Neuronal stem cell (in vitro differentiated cells): ENCODE measurements at regions not wholly inside any gene's neighbourhood (a gene's known extent, or its start where the extent isn't known, plus 50 kb on each side); places are given as distances from the start of the nearest gene placed in this dataset.

ENCODE experiments used
- DNase-seq: peaks from one replicate; pipeline ENCODE4 v3.0.0-alpha.2; 2013; ENCODE audit warnings: low spot score
- H2AFZ ChIP-seq: one replicate; pipeline ENCODE4 v1.6.1; 2013; ENCODE audit warnings: mild to moderate bottlenecking, low read length, inconsistent platforms
- H2AK5ac ChIP-seq: 2 replicates; pipeline ENCODE4 v1.6.1; 2013; ENCODE audit warnings: low read depth, mild to moderate bottlenecking, inconsistent platforms, low read length, moderate library complexity, mixed read lengths
- H2BK120ac ChIP-seq: 2 replicates; pipeline ENCODE4 v1.6.1; 2013; ENCODE audit warnings: low read depth, mild to moderate bottlenecking, inconsistent platforms, low read length, moderate library complexity, mixed read lengths
- H2BK12ac ChIP-seq: one replicate; pipeline ENCODE4 v1.6.1; 2013; ENCODE audit warnings: low read length, inconsistent platforms
- H2BK15ac ChIP-seq: 2 replicates; pipeline ENCODE4 v1.6.1; 2013; ENCODE audit warnings: mild to moderate bottlenecking, low read length, inconsistent platforms, mixed read lengths
- H2BK5ac ChIP-seq: one replicate; pipeline ENCODE4 v1.6.1; 2013; ENCODE audit warnings: inconsistent platforms, mild to moderate bottlenecking, low read length, moderate library complexity
- H3K14ac ChIP-seq: one replicate; pipeline ENCODE4 v1.6.1; 2013; ENCODE audit warnings: low read length, inconsistent platforms
- H3K18ac ChIP-seq: 2 replicates; pipeline ENCODE4 v1.6.1; 2013; ENCODE audit warnings: low read length, inconsistent platforms
- H3K23ac ChIP-seq: 2 replicates; pipeline ENCODE4 v1.6.1; 2013; ENCODE audit warnings: low read depth, mild to moderate bottlenecking, mixed read lengths, low read length, inconsistent platforms; ENCODE audit not compliant: poor library complexity
- H3K27ac ChIP-seq: replicated peaks from 3 replicates; pipeline ENCODE4 v1.5.1; 2013; ENCODE audit warnings: low read length, inconsistent platforms
- H3K27me3 ChIP-seq, 3 experiments: 2 replicates each; pipeline ENCODE4 v1.6.1; 2013; ENCODE audit warnings: low read length in 3 of 3, mild to moderate bottlenecking in 2 of 3, inconsistent platforms in 1 of 3, low read depth in 1 of 3, mixed read lengths in 1 of 3, moderate library complexity in 1 of 3; ENCODE audit not compliant: control insufficient read depth in 3 of 3, insufficient read depth in 3 of 3
- H3K36me3 ChIP-seq, 2 donors: replicated peaks in 1 of 2; 2 replicates each; pipeline ENCODE4 v1.6.1; 2013; ENCODE audit warnings: low read length in 2 of 2; ENCODE audit not compliant: control insufficient read depth in 2 of 2, insufficient read depth in 2 of 2
- H3K4ac ChIP-seq: 2 replicates; pipeline ENCODE4 v1.6.1; 2013; ENCODE audit warnings: inconsistent platforms, mild to moderate bottlenecking, low read length, moderate library complexity
- H3K4me1 ChIP-seq, 2 donors: 1 replicate in 1 of 2; 2 replicates in 1 of 2; pipeline ENCODE4 v1.6.1; 2013; ENCODE audit warnings: low read length in 2 of 2, low read depth in 1 of 2; ENCODE audit not compliant: control insufficient read depth in 2 of 2, insufficient read depth in 1 of 2
- H3K4me2 ChIP-seq: one replicate; pipeline ENCODE4 v1.6.1; 2013; ENCODE audit warnings: mild to moderate bottlenecking, low read length, inconsistent platforms; ENCODE audit not compliant: insufficient read depth, poor library complexity, severe bottlenecking
- H3K4me3 ChIP-seq, 2 donors: 2 replicates each; pipeline ENCODE4 v1.5.1; 2013; ENCODE audit warnings: low read length in 2 of 2, mild to moderate bottlenecking in 2 of 2, inconsistent platforms in 1 of 2, moderate library complexity in 1 of 2
- H3K79me1 ChIP-seq: one replicate; pipeline ENCODE4 v1.6.1; 2013; ENCODE audit warnings: low read depth, mild to moderate bottlenecking, inconsistent platforms, low read length, moderate library complexity
- H3K9ac ChIP-seq: one replicate; pipeline ENCODE4 v1.6.1; 2013; ENCODE audit warnings: mild to moderate bottlenecking, low read depth, low read length, inconsistent platforms; ENCODE audit not compliant: poor library complexity
- H3K9me3 ChIP-seq, 2 donors: replicated peaks in 1 of 2; 2 replicates each; pipeline versions ENCODE3 to v1.6.1; 2013; ENCODE audit warnings: low read length in 2 of 2, mild to moderate bottlenecking in 2 of 2, inconsistent platforms in 1 of 2, low read depth in 1 of 2, mixed read lengths in 1 of 2, moderate library complexity in 1 of 2; ENCODE audit not compliant: control insufficient read depth in 2 of 2, insufficient read depth in 1 of 2
- H4K8ac ChIP-seq: one replicate; pipeline ENCODE4 v1.6.1; 2013; ENCODE audit warnings: low read depth, mild to moderate bottlenecking, inconsistent platforms, low read length, moderate library complexity
- H4K91ac ChIP-seq: one replicate; pipeline ENCODE4 v1.6.1; 2013; ENCODE audit warnings: low read length, low read depth, mild to moderate bottlenecking, inconsistent platforms; ENCODE audit not compliant: poor library complexity
- WGBS, 2 donors: extraction: QIAGEN DNeasy Blood & Tissue Kit; methylation state at CpG; one replicate each; pipeline ENCODE4 v1.1.7; 2013; ENCODE audit warnings: missing lambda C conversion rate in 2 of 2, mixed read lengths in 1 of 2; ENCODE audit not compliant: insufficient read length in 2 of 2, insufficient replicate concordance in 1 of 2; ENCODE audit errors: extremely low coverage in 2 of 2; 5-methylcytosine and 5-hydroxymethylcytosine counted together

GRCh38 chr3:40689837-40690236, 165.1 kb downstream of the ZNF621 start:
- H3K4ac ChIP-seq, result no peak overlapping the region
- H3K9ac ChIP-seq, result no peak overlapping the region
- no CpG with 5 or more reads among the region's 1 CpG for WGBS, 2 donors
- no peaks in the 10 kb centered on the region for H3K36me3 ChIP-seq
- H3K27me3 ChIP-seq, result no peaks in the 10 kb centered on the region
- no peak overlapping the region for H3K18ac ChIP-seq
- peaks cover 0 to 2% of the 10 kb centered on the region in 2 donors for H3K4me1 ChIP-seq
- H3K23ac ChIP-seq, result no peak overlapping the region
- H4K91ac ChIP-seq, result no peak overlapping the region
- no peak overlapping the region for H3K4me2 ChIP-seq
- H3K9me3 ChIP-seq, result no peaks in the 10 kb centered on the region
- H3K14ac ChIP-seq, result no peak overlapping the region
- no peak for DNase-seq
- H2AFZ ChIP-seq, result no peak overlapping the region
- H2AK5ac ChIP-seq, result no peak overlapping the region
- H3K79me1 ChIP-seq, result no peaks in the 10 kb centered on the region
- no peak overlapping the region for H3K4me3 ChIP-seq
- no peak overlapping the region for H2BK5ac ChIP-seq
- no peak overlapping the region for H2BK120ac ChIP-seq
- H4K8ac ChIP-seq, result no peak overlapping the region
- no peak overlapping the region for H2BK12ac ChIP-seq
- no peak overlapping the region for H3K27ac ChIP-seq
- H2BK15ac ChIP-seq, result no peak overlapping the region

GRCh38 chr3:40690749-40691451, 166.1 kb downstream of the ZNF621 start:
- H3K4ac ChIP-seq, result no peak overlapping the region
- no peak overlapping the region for H3K4me2 ChIP-seq
- no peak overlapping the region for H3K14ac ChIP-seq
- no peaks in the 10 kb centered on the region for H3K79me1 ChIP-seq
- no peak overlapping the region for H2AFZ ChIP-seq
- H2BK120ac ChIP-seq, result no peak overlapping the region
- no peak overlapping the region for H2BK5ac ChIP-seq
- no peaks in the 10 kb centered on the region for H3K36me3 ChIP-seq
- no peak for DNase-seq
- no peak overlapping the region for H3K18ac ChIP-seq
- H3K9me3 ChIP-seq, result no peaks in the 10 kb centered on the region
- no peak overlapping the region for H3K9ac ChIP-seq
- H3K27me3 ChIP-seq, result no peaks in the 10 kb centered on the region
- H3K27ac ChIP-seq, result no peak overlapping the region
- H3K4me1 ChIP-seq, result peaks cover 0 to 2% of the 10 kb centered on the region in 2 donors
- H3K23ac ChIP-seq, result no peak overlapping the region
- no peak overlapping the region for H3K4me3 ChIP-seq
- no peak overlapping the region for H2BK15ac ChIP-seq
- no peak overlapping the region for H2AK5ac ChIP-seq
- H4K91ac ChIP-seq, result no peak overlapping the region
- no peak overlapping the region for H2BK12ac ChIP-seq
- no peak overlapping the region for H4K8ac ChIP-seq
- no CpG with 5 or more reads among the region's 9 CpGs for WGBS, 2 donors

- H2BK15ac ChIP-seq, result no peak overlapping the region
- H3K9ac ChIP-seq, result no peak overlapping the region
- H2BK5ac ChIP-seq, result no peak overlapping the region
- H2BK120ac ChIP-seq, result no peak overlapping the region
- no peak overlapping the region for H3K14ac ChIP-seq
- H2AK5ac ChIP-seq, result no peak overlapping the region
- H3K4ac ChIP-seq, result no peak overlapping the region
- no peak overlapping the region for H2BK12ac ChIP-seq
- peak overlapping the region; percentile 4 for H2AFZ ChIP-seq
- H3K36me3 ChIP-seq, result no peaks in the 10 kb centered on the region
- H3K27me3 ChIP-seq, result no peaks in the 10 kb centered on the region
- H3K9me3 ChIP-seq, result no peaks in the 10 kb centered on the region
- peaks cover 0 to 2% of the 10 kb centered on the region in 2 donors for H3K4me1 ChIP-seq
- no peak overlapping the region for H4K8ac ChIP-seq
- H3K79me1 ChIP-seq, result no peaks in the 10 kb centered on the region
- no peak overlapping the region for H3K23ac ChIP-seq
- H3K4me2 ChIP-seq, result no peak overlapping the region
- H3K4me3 ChIP-seq, result no peak overlapping the region
- H4K91ac ChIP-seq, result no peak overlapping the region
- H3K27ac ChIP-seq, result no peak overlapping the region
- WGBS, 2 donors, result no CpG with 5 or more reads among the region's 4 CpGs
- DNase-seq, result no peak
- H3K18ac ChIP-seq, result no peak overlapping the region
Observed at GRCh38 chr3:40691452-40691861, 166.7 kb downstream of the ZNF621 start.

- no peak for DNase-seq
- no CpG with 5 or more reads among the region's 2 CpGs for WGBS, 2 donors
- Histone ChIP-seq H2BK12ac (no peak overlapping the region), H3K9me3 (no peaks in the 10 kb centered on the region), H4K91ac (no peak overlapping the region), H3K23ac (no peak overlapping the region), H3K27me3 (no peaks in the 10 kb centered on the region), H3K4ac (no peak overlapping the region), H2BK5ac (no peak overlapping the region), H3K4me1 (peaks cover 0 to 2% of the 10 kb centered on the region in 2 donors), H3K4me3 (no peak overlapping the region), H3K18ac (no peak overlapping the region), H4K8ac (no peak overlapping the region), H3K27ac (no peak overlapping the region), H3K4me2 (no peak overlapping the region), H2BK15ac (no peak overlapping the region), H3K14ac (no peak overlapping the region), H2AFZ (no peak overlapping the region), H3K36me3 (no peaks in the 10 kb centered on the region), H2AK5ac (no peak overlapping the region), H3K79me1 (no peaks in the 10 kb centered on the region), H2BK120ac (no peak overlapping the region), H3K9ac (no peak overlapping the region)
Observed at GRCh38 chr3:40695848-40696247, 171.1 kb downstream of the ZNF621 start.
